MM.1S (cell line): ENCODE measurements at regions not wholly inside any gene's neighbourhood (a gene's known extent, or its start where the extent isn't known, plus 50 kb on each side); places are given as distances from the start of the nearest gene placed in this dataset.

Experiments used
- CTCF ChIP-seq: fragments of 300-600 bp; sonication (generic); IDR thresholded peaks from 2 replicates; pipeline ENCODE4 v1.5.1; 2016; ENCODE audit warnings: antibody characterized with exemption, low read length, mixed read lengths
- EZH2 ChIP-seq: fragments of 300-600 bp; sonication (generic); optimal IDR thresholded peaks from 2 replicates; pipeline ENCODE3; 2017; ENCODE audit warnings: low read depth, mild to moderate bottlenecking, antibody characterized with exemption, low read length, mixed read lengths
- EZH2phosphoT487 ChIP-seq: fragments of 300-600 bp; sonication (generic); IDR thresholded peaks from 2 replicates; pipeline ENCODE4 v1.6.1; 2018; ENCODE audit warnings: antibody characterized with exemption, low read length

GRCh38 chr13:47816831-47817230, 184.2 kb downstream of the SUCLA2 start:
- no peak for TF ChIP-seq EZH2
- no peak for TF ChIP-seq CTCF
- TF ChIP-seq EZH2phosphoT487 = no peak
